Stimulated activated CD8-positive, alpha-beta memory T cell treated with anti-CD3 and anti-CD28 coated beads, Interleukin-4, amount 100 ng/mL, for 48 hours (primary cell): ENCODE measurements at regions not wholly inside any gene's neighbourhood (a gene's known extent, or its start where the extent isn't known, plus 50 kb on each side); places are given as distances from the start of the nearest gene placed in this dataset.
"Not testable (repeated sequence)": the region's sequence is repeated elsewhere in the genome, so short reads cannot be mapped to it uniquely, and the experiment has no call there.

Experiments
- DNase-seq: peaks from one replicate; pipeline ENCODE4 v3.0.0-alpha.2; 2020

GRCh38 chr4:17436047-17436749 lies 75.7 kb downstream of the QDPR start:
- DNase-seq = not testable (repeated sequence)

- no peak for DNase-seq
These were observed 78.1 kb downstream of the QDPR start for GRCh38 chr4:17433827-17434226.

DNA sequence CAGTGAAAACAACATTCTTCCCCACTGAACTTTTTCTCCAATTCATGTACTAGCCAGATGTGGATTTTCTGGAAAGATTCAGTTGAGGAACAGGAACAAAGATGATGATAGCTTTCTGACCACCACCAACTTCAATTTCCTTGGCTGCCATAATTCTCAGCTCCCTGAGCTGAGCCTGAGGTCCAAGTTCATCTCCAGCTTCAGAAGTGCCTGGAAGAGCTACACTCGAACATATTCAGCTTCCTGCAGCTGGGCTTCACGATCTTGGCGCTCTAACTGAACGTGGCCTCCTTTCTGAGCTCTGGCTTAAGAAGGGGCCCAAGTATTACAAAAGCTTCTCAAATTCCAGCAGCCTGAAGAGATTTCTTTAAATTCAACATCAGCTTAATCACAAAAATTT lies 83.9 kb downstream of the QDPR start:
- DNase-seq = no peak

- no peak for DNase-seq
These were observed 85.7 kb downstream of the QDPR start for GRCh38 chr4:17426222-17426621.

- no peak for DNase-seq
These were observed 93.9 kb downstream of the QDPR start for GRCh38 chr4:17418010-17418409.

DNA sequence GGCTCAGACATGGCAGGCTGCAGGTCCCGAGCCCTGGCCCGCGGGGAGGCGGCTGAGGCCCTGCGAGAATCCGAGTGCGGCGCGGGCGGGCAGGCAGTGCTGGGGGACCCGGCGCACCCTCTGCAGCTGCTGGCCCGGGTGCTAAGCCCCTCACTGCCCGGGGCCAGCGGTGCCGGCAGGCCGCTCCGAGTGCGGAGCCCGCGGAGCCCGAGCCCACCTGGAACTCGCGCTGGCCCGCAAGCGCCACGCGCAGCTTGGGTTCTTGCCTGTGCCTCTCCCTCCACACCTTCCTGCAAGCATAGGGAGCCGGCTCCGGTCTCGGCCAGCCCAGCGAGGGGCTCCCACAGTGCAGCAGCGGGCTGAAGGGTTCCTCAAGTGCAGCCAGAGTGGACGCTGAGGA lies 97.5 kb downstream of the QDPR start:
- no peak for DNase-seq

- no peak for DNase-seq
These were observed 111.2 kb downstream of the QDPR start for GRCh38 chr4:17400686-17401085.

DNA sequence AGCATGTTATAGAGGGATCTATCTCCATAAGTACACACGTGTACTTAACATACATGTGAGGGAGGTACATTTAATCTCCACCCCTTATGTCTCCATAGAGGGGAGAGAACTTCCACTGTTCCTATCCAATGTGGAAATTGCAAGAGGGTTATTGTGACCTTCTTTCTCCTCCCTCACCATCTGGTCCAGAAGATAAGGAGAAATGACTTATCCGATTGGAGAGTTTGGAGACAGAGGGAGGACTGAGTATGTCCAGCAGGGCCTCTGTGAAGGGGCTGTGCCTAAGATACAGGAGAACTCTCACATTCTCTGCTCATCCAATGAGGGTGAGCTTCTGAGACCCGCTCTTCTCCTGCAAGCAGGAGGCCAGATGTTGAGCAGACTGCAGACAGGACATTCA lies 113.1 kb downstream of the QDPR start:
- no peak for DNase-seq

DNA sequence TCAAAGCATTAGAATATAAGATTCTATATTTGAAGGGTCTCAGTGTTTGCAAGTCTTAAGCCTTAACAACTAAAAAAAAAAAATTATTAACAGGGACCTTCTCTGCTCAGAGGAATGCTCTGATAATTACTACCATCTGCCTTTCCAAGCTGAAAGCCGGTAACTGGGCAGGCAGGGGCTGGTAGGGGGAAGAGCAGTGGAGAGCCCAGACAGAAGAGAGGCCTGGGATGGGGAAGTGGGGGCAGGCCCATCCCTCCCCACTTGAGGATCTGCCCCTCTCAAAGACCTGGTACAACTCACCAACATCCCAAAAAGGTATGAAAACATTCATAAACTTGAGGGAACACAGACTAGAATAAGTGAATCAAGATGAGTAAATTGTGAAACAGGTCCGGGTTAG lies 113.9 kb downstream of the QDPR start:
- DNase-seq = no peak

DNA sequence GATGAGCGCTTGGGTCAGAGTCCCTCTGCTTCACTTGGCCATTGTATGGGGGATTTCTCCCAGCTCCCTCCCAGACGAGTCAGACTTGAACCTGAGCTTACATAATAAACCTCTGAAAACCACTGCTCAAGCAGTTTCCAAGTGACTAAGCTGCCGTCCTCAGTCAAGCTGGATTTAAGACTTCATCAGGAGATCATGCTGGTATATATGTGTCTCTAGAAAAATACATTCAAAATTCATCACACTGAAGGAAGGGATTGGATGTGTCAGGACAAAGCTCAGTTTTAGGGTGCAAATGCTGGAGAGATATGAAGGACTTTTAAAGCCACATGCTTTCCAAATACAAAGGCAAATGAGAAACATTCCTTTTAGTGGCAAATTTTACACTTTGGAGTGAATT lies 114.3 kb downstream of the QDPR start:
- DNase-seq = no peak

DNA sequence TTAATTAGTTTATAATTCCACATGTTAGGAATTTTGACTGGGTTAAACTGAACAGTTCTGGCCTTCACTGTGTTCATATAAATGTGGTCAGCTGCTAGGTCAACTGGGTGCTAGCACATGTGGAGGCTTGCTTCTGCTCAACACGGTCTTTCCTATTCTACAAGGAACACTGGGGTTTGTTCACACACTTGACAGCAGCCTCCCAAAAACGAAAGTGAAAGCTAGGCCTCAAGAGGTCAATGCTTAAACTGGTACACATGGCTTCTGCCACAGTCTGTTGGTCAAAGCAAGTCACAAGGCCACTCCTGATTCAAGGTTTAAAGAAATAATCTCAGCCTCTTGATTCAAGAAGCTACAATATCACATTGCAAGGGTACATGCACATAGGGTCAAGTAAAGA lies 126.5 kb downstream of the QDPR start:
- DNase-seq = no peak

GRCh38 chr4:17380347-17380746 lies 131.5 kb downstream of the QDPR start:
- DNase-seq = no peak

- no peak for DNase-seq
These were observed 135.7 kb downstream of the QDPR start for GRCh38 chr4:17376205-17376604.

DNA sequence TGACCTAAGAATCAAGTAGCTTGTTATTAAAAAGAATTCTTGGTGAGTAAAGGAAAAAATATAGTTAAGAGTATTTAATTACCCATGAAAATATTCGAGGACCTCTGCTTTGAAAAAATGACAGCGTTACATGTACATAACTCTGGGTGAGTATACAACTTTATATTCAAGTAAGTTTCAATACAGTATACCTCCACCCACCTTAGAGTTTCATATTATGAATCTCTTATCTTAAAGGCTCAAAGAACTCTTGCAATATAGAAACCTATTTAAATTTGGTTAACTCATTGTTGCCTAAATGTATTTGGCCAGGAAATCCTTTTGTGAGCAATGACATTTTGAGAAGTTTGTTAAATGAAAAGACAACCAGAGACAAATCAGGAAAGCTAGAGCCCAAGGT lies 138.2 kb downstream of the QDPR start:
- DNase-seq = no peak

DNA sequence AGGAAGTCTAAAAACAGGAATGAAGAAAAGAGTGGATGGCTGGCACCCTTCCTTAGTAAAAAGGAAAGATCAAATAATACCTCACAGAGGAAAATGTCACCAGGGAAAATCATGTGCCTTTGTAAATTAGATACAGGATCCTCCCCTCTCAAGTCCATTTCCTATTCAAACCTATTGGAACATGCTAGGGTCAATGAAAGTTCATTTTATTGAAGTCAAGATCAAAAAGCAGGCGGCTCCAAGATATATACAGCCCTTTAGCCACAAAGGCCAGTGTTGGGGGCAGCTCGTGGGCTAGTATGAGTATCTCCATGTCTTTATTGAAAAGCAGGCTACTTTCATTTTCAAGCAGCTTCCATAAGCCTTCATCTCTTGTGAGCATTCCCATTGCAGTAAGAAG lies 141.1 kb downstream of the QDPR start:
- DNase-seq = no peak

- DNase-seq = no peak
These were observed 143.5 kb downstream of the QDPR start for GRCh38 chr4:17368408-17368807.

GRCh38 chr4:17367201-17367600 lies 144.7 kb downstream of the QDPR start:
- no peak for DNase-seq

DNA sequence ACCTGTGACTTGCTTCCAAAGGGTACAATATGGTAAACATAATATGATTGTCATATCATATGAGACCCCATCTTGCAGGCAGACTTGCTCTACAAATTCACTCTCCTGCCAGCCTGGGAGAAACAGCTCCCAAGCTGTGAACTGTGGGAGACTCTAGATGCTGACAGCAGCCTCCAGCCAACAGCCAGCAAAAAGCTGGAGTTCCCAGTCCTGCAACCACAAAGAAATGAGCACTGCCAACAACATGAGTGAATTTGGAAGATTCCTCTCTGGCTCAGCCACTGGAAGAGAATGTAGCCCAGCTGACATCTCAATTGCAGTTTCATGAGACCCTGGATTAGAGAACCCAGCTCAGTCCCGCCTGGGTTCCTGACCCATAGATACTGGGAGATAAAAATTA lies 145.4 kb downstream of the QDPR start:
- DNase-seq = no peak

DNA sequence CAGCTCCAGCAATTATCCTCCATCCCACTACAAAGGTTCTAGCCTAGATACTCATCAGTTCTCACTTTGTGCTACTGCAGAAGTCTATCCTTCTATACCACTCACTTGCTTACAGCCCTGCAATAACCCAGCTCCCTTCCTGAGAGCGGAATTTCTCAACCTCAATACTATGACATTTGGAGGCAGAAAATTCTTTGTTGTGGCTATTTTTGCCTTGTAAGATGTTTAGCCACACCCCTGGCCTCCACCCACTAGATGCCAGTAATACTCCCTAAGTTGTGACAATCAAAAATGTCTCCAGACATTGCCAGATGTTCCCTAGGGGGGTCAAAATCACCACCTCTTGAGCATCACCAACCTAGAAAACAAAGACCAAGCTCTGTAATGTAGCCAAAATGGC lies 149.5 kb downstream of the QDPR start:
- DNase-seq = no peak

- no peak for DNase-seq
These were observed 153.6 kb downstream of the QDPR start for GRCh38 chr4:17358241-17358640.

GRCh38 chr4:17356926-17357325 lies 155.0 kb downstream of the QDPR start:
- no peak for DNase-seq

DNA sequence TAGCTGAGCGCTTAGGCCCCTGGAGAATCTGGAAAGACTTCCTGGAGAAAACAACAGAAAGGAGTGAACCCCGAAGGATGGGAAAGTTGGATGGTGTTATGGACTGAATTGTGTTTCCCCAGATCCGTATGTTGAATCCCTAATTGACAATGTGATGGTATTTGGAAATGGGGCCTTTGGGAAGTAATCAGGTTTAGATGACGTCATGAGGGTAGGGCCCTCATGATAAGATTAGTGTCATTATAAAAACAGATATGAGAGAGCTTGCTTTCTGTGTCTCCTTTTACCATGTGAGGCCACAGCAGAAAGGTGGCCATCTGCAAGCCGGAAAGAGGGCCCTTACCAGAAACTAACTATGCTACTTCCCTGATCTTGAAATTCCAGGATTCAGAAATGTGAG lies 159.5 kb downstream of the QDPR start:
- no peak for DNase-seq

- peak; percentile 37 for DNase-seq
These were observed 164.4 kb downstream of the QDPR start for GRCh38 chr4:17347445-17347844.

GRCh38 chr4:17339376-17339775 lies 172.5 kb downstream of the QDPR start:
- DNase-seq = no peak

DNA sequence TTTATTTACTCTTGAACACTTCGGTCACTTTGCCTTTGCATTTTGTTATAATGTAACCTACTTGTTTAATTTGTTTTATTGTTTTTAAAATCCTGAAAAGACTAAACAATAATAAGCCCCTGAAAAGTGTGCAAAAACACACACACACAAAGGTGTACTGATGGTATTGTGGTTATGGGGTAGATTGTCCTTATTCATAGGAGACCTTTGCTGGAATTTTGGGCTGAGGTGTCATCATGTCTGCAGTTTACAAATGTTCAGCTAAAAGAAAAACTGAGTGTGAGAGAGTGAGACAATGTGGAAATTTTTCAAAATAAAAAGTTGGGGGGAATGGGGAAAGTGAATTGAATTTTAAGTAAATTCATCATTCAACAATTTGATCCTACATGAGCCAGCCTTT lies 174.9 kb downstream of the QDPR start:
- no peak for DNase-seq

GRCh38 chr4:17336524-17336961 lies 175.3 kb downstream of the QDPR start:
- DNase-seq = peak; percentile 74
